GM23338 (cell line): ENCODE measurements at regions not wholly inside any gene's neighbourhood (a gene's known extent, or its start where the extent isn't known, plus 50 kb on each side); places are given as distances from the start of the nearest gene placed in this dataset.

Source experiments
- CREB1 ChIP-seq: fragments of 250-450 bp; sonication (Bioruptor Pico); IDR thresholded peaks from 2 replicates; pipeline ENCODE4 v1.5.0; 2020; ENCODE audit warnings: low read depth, mild to moderate bottlenecking, moderate library complexity
- CTCF ChIP-seq, 2 experiments: fragments of 200-600 bp in 1 of 2; sonication (generic) in 1 of 2; conservative IDR thresholded peaks; 2 replicates each; pipeline versions ENCODE4 v1.5.1 to v1.6.1; 2016 to 2017; ENCODE audit warnings: antibody characterized with exemption in 2 of 2, low read depth in 2 of 2, mild to moderate bottlenecking in 2 of 2, moderate library complexity in 1 of 2
- ETS1 ChIP-seq: IDR thresholded peaks from 2 replicates; pipeline ENCODE4 v1.6.1; 2016; ENCODE audit warnings: antibody characterized with exemption
- EZH2 ChIP-seq: fragments of 200-600 bp; sonication (generic); IDR thresholded peaks from one replicate; pipeline ENCODE4 v1.8.0; 2017; ENCODE audit warnings: antibody characterized with exemption, mild to moderate bottlenecking, low read depth; ENCODE audit not compliant: unreplicated experiment
- EZH2phosphoT487 ChIP-seq: fragments of 200-600 bp; sonication (generic); IDR thresholded peaks from one replicate; pipeline ENCODE4 v1.8.1; 2018; ENCODE audit warnings: antibody characterized with exemption; ENCODE audit not compliant: unreplicated experiment
- POLR2AphosphoS5 ChIP-seq: IDR thresholded peaks from 2 replicates; pipeline ENCODE4 v1.6.1; 2016; ENCODE audit warnings: antibody characterized with exemption, low read depth
- REST ChIP-seq: IDR thresholded peaks from one replicate; pipeline ENCODE4 v1.6.1; 2018; ENCODE audit warnings: antibody characterized with exemption; ENCODE audit not compliant: unreplicated experiment
- STAT1 ChIP-seq: IDR thresholded peaks from one replicate; pipeline ENCODE4 v1.6.1; 2016; ENCODE audit warnings: antibody characterized with exemption; ENCODE audit not compliant: unreplicated experiment

- TF ChIP-seq STAT1: no peak
- TF ChIP-seq CTCF (conservative IDR thresholded peaks at IDR 0.05; ENCODE audit: low read depth in 2 of 2): no peak
- TF ChIP-seq REST: no peak
- no peak for TF ChIP-seq POLR2AphosphoS5
- TF ChIP-seq EZH2: no peak
- no peak for TF ChIP-seq EZH2phosphoT487
- no peak for TF ChIP-seq CREB1 (CRISPR knock-in tag)
- no peak for TF ChIP-seq ETS1
These were observed 144.2 kb upstream of the EGR2 start for GRCh38 chr10:62960416-62960815.
